GM23248 (cell line): ENCODE measurements at regions not wholly inside any gene's neighbourhood (a gene's known extent, or its start where the extent isn't known, plus 50 kb on each side); places are given as distances from the start of the nearest gene placed in this dataset.

ENCODE experiments used
- DNase-seq: peaks from one replicate; pipeline ENCODE4 v3.0.0-alpha.2; 2015
- H2AFZ ChIP-seq: fragments of 200-600 bp; sonication (generic); 2 replicates; pipeline ENCODE4 v1.6.1; 2016; ENCODE audit warnings: antibody characterized with exemption
- H3F3A ChIP-seq: fragments of 200-600 bp; sonication (generic); 2 replicates; pipeline ENCODE4 v1.6.1; 2016; ENCODE audit warnings: mild to moderate bottlenecking, antibody characterized with exemption, mixed run types; ENCODE audit not compliant: insufficient read depth
- H3K27ac ChIP-seq: fragments of 200-600 bp; sonication (generic); 2 replicates; pipeline ENCODE4 v1.5.1; 2016; ENCODE audit warnings: mild to moderate bottlenecking
- H3K27me3 ChIP-seq: fragments of 200-600 bp; sonication (generic); replicated peaks from 2 replicates; pipeline ENCODE4 v1.6.1; 2016; ENCODE audit warnings: mild to moderate bottlenecking; ENCODE audit not compliant: insufficient read depth
- H3K36me3 ChIP-seq: fragments of 200-600 bp; sonication (generic); 2 replicates; pipeline ENCODE4 v1.6.1; 2016; ENCODE audit warnings: low read depth, mild to moderate bottlenecking
- H3K4me1 ChIP-seq: fragments of 200-600 bp; sonication (generic); 2 replicates; pipeline ENCODE4 v1.6.1; 2016; ENCODE audit warnings: mild to moderate bottlenecking; ENCODE audit not compliant: insufficient read depth
- H3K4me2 ChIP-seq: fragments of 200-600 bp; sonication (generic); one replicate; pipeline ENCODE4 v1.6.1; 2016; ENCODE audit warnings: mild to moderate bottlenecking; ENCODE audit not compliant: unreplicated experiment
- H3K4me3 ChIP-seq: fragments of 200-600 bp; sonication (generic); 2 replicates; pipeline ENCODE4 v1.5.1; 2016; ENCODE audit warnings: mild to moderate bottlenecking
- H3K79me2 ChIP-seq: fragments of 200-600 bp; sonication (generic); 2 replicates; pipeline ENCODE4 v1.6.1; 2016; ENCODE audit warnings: mild to moderate bottlenecking; ENCODE audit not compliant: insufficient read depth
- H3K9ac ChIP-seq: fragments of 200-600 bp; sonication (generic); 2 replicates; pipeline ENCODE4 v1.6.1; 2016; ENCODE audit warnings: mild to moderate bottlenecking
- H3K9me2 ChIP-seq: fragments of 200-600 bp; sonication (generic); 2 replicates; pipeline ENCODE4 v1.6.1; 2016; ENCODE audit warnings: mixed run types, mild to moderate bottlenecking, moderate library complexity; ENCODE audit not compliant: insufficient read depth
- H3K9me3 ChIP-seq: fragments of 200-600 bp; sonication (generic); one replicate; pipeline ENCODE4 v1.6.1; 2017; ENCODE audit warnings: low read depth
- H4K20me1 ChIP-seq: fragments of 200-600 bp; sonication (generic); 2 replicates; pipeline ENCODE4 v1.6.0; 2016; ENCODE audit not compliant: insufficient read depth
- EZH2 ChIP-seq: fragments of 200-600 bp; sonication (generic); IDR thresholded peaks from 2 replicates; pipeline ENCODE4 v1.6.1; 2018; ENCODE audit warnings: antibody characterized with exemption, mild to moderate bottlenecking; ENCODE audit not compliant: insufficient read depth, poor library complexity, severe bottlenecking
- EZH2phosphoT487 ChIP-seq: fragments of 200-600 bp; sonication (generic); IDR thresholded peaks from 2 replicates; pipeline ENCODE4 v1.6.1; 2018; ENCODE audit warnings: antibody characterized with exemption, moderate library complexity, mild to moderate bottlenecking, low read depth; ENCODE audit not compliant: insufficient read depth
- WGBS, 2 experiments: methylation state at CpG; one replicate each; pipeline ENCODE4 v1.1.6; 2015 to 2017; ENCODE audit warnings: low lambda C conversion rate in 2 of 2, low coverage in 1 of 2; ENCODE audit errors: missing lambda C conversion rate in 2 of 2; 5-methylcytosine and 5-hydroxymethylcytosine counted together
- in situ Hi-C: fragments of 300-500 bp; cut with MboI; formaldehyde crosslinking; loops from 2 replicates; pipeline ENCODE4 v1.15.0; 2020

DNA sequence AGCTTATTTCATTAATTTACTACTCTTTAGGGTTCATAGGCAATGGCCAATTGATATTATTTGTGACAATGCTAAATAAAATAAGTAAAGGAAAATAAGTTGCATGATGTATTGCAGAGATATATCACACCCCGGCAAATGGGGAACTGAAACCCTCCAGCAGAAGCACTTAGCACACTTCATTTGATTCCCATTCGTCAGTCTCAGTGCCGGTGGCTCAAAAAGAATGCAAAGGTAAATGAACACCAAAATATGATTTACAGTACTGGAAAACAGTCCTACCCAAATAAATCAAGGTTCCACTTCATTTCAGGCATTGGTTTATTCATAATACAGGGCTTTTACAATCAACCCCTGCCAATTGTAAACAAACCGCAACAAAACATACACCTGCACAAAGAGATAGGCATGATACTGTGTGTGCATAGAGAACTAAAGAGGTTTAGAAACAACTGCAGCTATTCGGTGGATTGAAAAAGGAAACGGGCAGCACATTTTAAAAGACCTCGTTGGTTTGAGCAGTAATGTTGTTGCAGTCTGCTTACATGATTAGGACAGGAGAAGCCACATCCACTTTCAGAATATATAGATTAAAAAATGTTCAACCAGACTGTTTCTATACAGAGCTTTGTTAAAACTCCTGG is 1019.2 kb downstream of the TTLL7 start:
- Histone ChIP-seq H3K9me3 (no peaks in the 10 kb centered on the region), H3F3A (no peaks in the 10 kb centered on the region), H3K79me2 (no peaks in the 10 kb centered on the region), H3K4me3 (no peak overlapping the region), H3K27me3 (no peaks in the 10 kb centered on the region), H4K20me1 (no peaks in the 10 kb centered on the region), H3K4me2 (no peak overlapping the region), H2AFZ (no peak overlapping the region), H3K27ac (no peak overlapping the region), H3K4me1 (peaks cover 3% of the 10 kb centered on the region; the same call in 1 of the 2 replicates), H3K9ac (no peak overlapping the region), H3K36me3 (no peaks in the 10 kb centered on the region), H3K9me2 (no peaks in the 10 kb centered on the region)
- DNase-seq: no peak
- in situ Hi-C loops: no loop called here
- WGBS, 2 experiments: 85 to 86% methylated on average over 7 of the region's 7 CpGs
- no peak for TF ChIP-seq EZH2phosphoT487
- no peak for TF ChIP-seq EZH2

DNA sequence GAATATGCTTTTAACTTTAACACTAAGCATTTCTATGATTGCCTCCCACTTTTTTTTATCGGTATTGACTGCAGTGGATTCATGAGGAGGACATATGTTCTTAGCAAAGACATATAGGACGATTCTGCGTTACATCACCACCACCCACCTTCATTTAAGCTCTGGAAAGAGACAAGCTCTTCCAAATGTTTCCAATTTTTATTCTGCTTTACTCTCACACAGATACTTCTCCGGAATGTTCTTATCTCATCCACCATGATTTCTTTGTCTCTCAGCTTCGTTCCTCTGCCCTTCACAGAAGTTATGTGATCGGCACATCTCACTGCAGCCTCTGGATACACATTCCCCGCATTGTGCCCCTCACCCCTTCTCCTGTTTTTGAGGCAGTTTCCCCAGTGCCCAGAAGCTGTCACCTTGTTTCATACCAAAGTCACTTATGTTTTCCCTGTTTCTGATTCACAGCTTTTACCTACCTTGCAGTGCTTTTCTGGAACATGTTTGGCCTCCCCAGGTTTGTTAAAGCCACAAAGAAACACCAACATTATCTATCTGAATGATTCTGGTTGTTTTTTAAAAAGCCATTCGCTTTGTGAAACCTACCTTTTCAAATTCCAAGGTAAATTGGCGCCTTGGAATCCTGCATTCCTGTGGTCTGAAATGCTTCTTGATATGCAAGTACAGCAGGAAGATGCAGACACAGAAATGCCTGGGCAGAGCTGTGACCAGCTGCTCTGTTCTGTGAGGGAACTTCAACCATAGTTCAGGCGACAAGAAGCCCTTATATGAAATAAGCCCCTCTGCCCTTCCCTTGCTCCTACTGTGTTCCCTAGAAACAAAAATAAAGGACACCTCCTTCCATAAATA is 1020.2 kb downstream of the TTLL7 start:
- 89 to 92% methylated on average over 10 of the region's 10 CpGs for WGBS, 2 experiments
- no peak overlapping the region for H3K4me3 ChIP-seq
- no peak for DNase-seq
- in situ Hi-C loops: no loop called here
- H3K4me1 ChIP-seq: peaks cover 3% of the 10 kb centered on the region; the same call in 1 of the 2 replicates
- no peaks in the 10 kb centered on the region for H4K20me1 ChIP-seq
- H3K9me2 ChIP-seq: no peaks in the 10 kb centered on the region
- no peaks in the 10 kb centered on the region for H3K79me2 ChIP-seq
- no peak overlapping the region for H3K4me2 ChIP-seq
- H3K36me3 ChIP-seq: no peaks in the 10 kb centered on the region
- TF ChIP-seq EZH2phosphoT487: no peak
- no peak overlapping the region for H3K27ac ChIP-seq
- no peak overlapping the region for H3K9ac ChIP-seq
- no peaks in the 10 kb centered on the region for H3K27me3 ChIP-seq
- H3F3A ChIP-seq: no peaks in the 10 kb centered on the region
- H3K9me3 ChIP-seq: no peaks in the 10 kb centered on the region
- H2AFZ ChIP-seq: no peak overlapping the region

DNA sequence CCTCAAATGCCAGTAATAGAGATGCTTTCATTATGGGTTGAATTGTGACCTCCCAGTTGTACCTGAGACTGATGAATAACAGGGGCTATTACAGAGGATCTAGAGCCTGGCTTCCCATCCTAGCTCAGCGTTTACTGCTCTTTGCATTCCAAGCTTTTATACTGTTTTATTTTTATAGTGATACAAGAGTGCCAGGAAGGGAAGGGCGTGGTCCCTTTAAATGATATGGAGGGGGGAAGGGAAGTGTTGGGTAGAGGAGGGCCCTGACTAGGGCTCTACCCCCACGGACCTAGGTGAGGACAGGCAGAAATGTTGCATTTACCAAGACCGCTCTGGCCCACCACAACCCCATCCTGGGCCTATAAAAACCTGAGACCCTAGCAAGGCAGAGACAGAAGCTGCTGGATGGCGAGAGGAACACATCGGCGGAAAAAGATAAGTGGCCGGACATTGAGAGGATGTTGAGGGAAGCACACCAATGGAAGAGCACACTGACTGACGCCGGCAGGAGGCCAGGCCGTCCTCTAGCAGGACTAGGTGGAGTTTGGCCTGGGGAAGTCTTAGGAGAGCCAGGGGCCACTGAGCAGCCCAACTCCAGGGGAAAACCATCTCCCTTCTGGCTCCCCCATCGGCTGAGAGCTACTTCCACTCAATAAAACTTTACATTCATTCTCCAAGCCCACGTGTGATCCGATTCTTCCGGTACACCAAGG is 1025.9 kb downstream of the TTLL7 start:
- H3F3A ChIP-seq: no peaks in the 10 kb centered on the region
- no peaks in the 10 kb centered on the region for H3K27me3 ChIP-seq
- H3K9me3 ChIP-seq: no peaks in the 10 kb centered on the region
- H4K20me1 ChIP-seq: no peaks in the 10 kb centered on the region
- H3K79me2 ChIP-seq: no peaks in the 10 kb centered on the region
- TF ChIP-seq EZH2 (no peak), EZH2phosphoT487 (no peak)
- in situ Hi-C loops: no loop called here
- H3K9me2 ChIP-seq: no peaks in the 10 kb centered on the region
- no peak overlapping the region for H3K4me2 ChIP-seq
- H2AFZ ChIP-seq: no peak overlapping the region
- no peak overlapping the region for H3K4me3 ChIP-seq
- 81 to 84% methylated on average over 15 of the region's 15 CpGs for WGBS, 2 experiments
- no peaks in the 10 kb centered on the region for H3K36me3 ChIP-seq
- no peak for DNase-seq
- no peak overlapping the region for H3K9ac ChIP-seq
- no peak overlapping the region for H3K27ac ChIP-seq
- H3K4me1 ChIP-seq: no peaks in the 10 kb centered on the region

DNA sequence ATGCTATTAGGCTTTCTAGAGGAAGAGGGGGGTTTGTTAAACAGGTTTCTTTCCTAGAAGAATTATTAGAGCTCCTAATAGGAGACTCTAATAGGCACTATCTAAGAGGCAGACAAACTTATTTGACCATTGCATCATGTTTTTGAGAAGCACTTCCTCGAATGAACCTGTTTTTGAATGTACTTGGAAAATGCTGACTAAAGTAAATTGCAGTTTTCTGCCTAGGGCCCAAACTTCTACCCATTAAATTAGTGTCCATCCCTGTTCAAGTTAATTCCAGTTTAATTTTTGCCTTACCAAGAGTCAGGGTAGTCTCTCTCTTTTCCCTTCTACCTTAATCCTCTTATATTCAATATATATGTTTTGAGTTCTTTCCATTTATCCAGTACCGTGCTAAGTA is 1029.6 kb downstream of the TTLL7 start:
- H3K9ac ChIP-seq: no peak overlapping the region
- H3K79me2 ChIP-seq: no peaks in the 10 kb centered on the region
- H3K4me2 ChIP-seq: no peak overlapping the region
- no peaks in the 10 kb centered on the region for H4K20me1 ChIP-seq
- no peak overlapping the region for H2AFZ ChIP-seq
- no peaks in the 10 kb centered on the region for H3K27me3 ChIP-seq
- H3K27ac ChIP-seq: no peak overlapping the region
- TF ChIP-seq EZH2phosphoT487 (no peak), EZH2 (no peak)
- no peaks in the 10 kb centered on the region for H3K9me2 ChIP-seq
- in situ Hi-C loops: no loop called here
- 84 to 88% methylated on average over 2 of the region's 2 CpGs for WGBS, 2 experiments
- no peaks in the 10 kb centered on the region for H3K36me3 ChIP-seq
- H3F3A ChIP-seq: no peaks in the 10 kb centered on the region
- no peak for DNase-seq
- H3K4me1 ChIP-seq: no peaks in the 10 kb centered on the region
- H3K9me3 ChIP-seq: no peaks in the 10 kb centered on the region
- H3K4me3 ChIP-seq: no peak overlapping the region
